ENCODE measurements at regions not wholly inside any gene's neighbourhood (a gene's known extent, or its start where the extent isn't known, plus 50 kb on each side); places are given as distances from the start of the nearest gene placed in this dataset.

GRCh38 chr11:128324051-128324481, 263.3 kb downstream of the ETS1 start:
- ATAC-seq, result no peak

GRCh38 chr11:128323381-128323780, 264.0 kb downstream of the ETS1 start:
- ATAC-seq, result peak; percentile 88
- no peak for TF ChIP-seq ZNF565 (CRISPR knock-in tag; conservative IDR thresholded peaks at IDR 0.05; ENCODE audit: low read depth)
- TF ChIP-seq POU6F1 (CRISPR knock-in tag; IDR thresholded peaks at IDR 0.05; ENCODE audit: borderline replicate concordance, low read depth), result no peak
- no peak for TF ChIP-seq SNAI2 (CRISPR knock-in tag; IDR thresholded peaks at IDR 0.05)
- no peak for TF ChIP-seq ZC3H10 (CRISPR knock-in tag; IDR thresholded peaks at IDR 0.05)
- TF ChIP-seq TSHZ2 (CRISPR knock-in tag; IDR thresholded peaks at IDR 0.05), result no peak
- TF ChIP-seq BACH2 (CRISPR knock-in tag; IDR thresholded peaks at IDR 0.05; ENCODE audit: borderline replicate concordance), result no peak
- TF ChIP-seq CREB5 (CRISPR knock-in tag; IDR thresholded peaks at IDR 0.05; ENCODE audit: low read depth), result no peak
- TF ChIP-seq ZFP3 (CRISPR knock-in tag; IDR thresholded peaks at IDR 0.05), result no peak
- no peak for TF ChIP-seq ZNF70 (CRISPR knock-in tag; IDR thresholded peaks at IDR 0.05)
- TF ChIP-seq PPARA (CRISPR knock-in tag; IDR thresholded peaks at IDR 0.05; ENCODE audit: borderline replicate concordance), result no peak
- TF ChIP-seq ZNF8 (CRISPR knock-in tag; IDR thresholded peaks at IDR 0.05), result no peak

More at GRCh38 chr11:128324051-128324481, 263.3 kb downstream of the ETS1 start:
- TF ChIP-seq ARNTL (CRISPR knock-in tag; IDR thresholded peaks at IDR 0.05; ENCODE audit: borderline replicate concordance, low read depth), result no peak
- no peak for TF ChIP-seq CREB5 (CRISPR knock-in tag; IDR thresholded peaks at IDR 0.05; ENCODE audit: low read depth)
- TF ChIP-seq OSR1 (CRISPR knock-in tag; IDR thresholded peaks at IDR 0.05), result no peak
- TF ChIP-seq TCF4 (CRISPR knock-in tag; IDR thresholded peaks at IDR 0.05; ENCODE audit: borderline replicate concordance), result no peak
- TF ChIP-seq PPARA (CRISPR knock-in tag; IDR thresholded peaks at IDR 0.05; ENCODE audit: borderline replicate concordance), result no peak
- TF ChIP-seq RARB (CRISPR knock-in tag; IDR thresholded peaks at IDR 0.05), result no peak
- TF ChIP-seq POU6F1 (CRISPR knock-in tag; IDR thresholded peaks at IDR 0.05; ENCODE audit: borderline replicate concordance, low read depth), result no peak
- TF ChIP-seq CSRNP3 (CRISPR knock-in tag; IDR thresholded peaks at IDR 0.05), result no peak
- TF ChIP-seq ZNF8 (CRISPR knock-in tag; IDR thresholded peaks at IDR 0.05), result no peak
- no peak for TF ChIP-seq CSDC2 (CRISPR knock-in tag; IDR thresholded peaks at IDR 0.05)
- no peak for TF ChIP-seq TSHZ2 (CRISPR knock-in tag; IDR thresholded peaks at IDR 0.05)
- no peak for TF ChIP-seq ESRRG (CRISPR knock-in tag; IDR thresholded peaks at IDR 0.05)
